DMS153 treated with DMSO at 0.1 percent for 48 hours (cell line): ENCODE measurements at regions not wholly inside any gene's neighbourhood (a gene's known extent, or its start where the extent isn't known, plus 50 kb on each side); places are given as distances from the start of the nearest gene placed in this dataset.

Experiments used
- DNase-seq: peaks from one replicate; lab custom pipeline; 2025; ENCODE audit not compliant: unreplicated experiment; lab: John Stamatoyannopoulos, UW

- no peak for DNase-seq
Measured at GRCh38 chr5:135236228-135236907, 162.7 kb downstream of the MACROH2A1 start.

- no peak for DNase-seq
Measured at GRCh38 chr5:135235551-135236227, 163.3 kb downstream of the MACROH2A1 start.

- no peak for DNase-seq
Measured at GRCh38 chr5:135234666-135235401, 164.2 kb downstream of the MACROH2A1 start.

- DNase-seq: no peak
Measured at GRCh38 chr5:135234242-135234641, 164.8 kb downstream of the MACROH2A1 start.

- no peak for DNase-seq
Measured at GRCh38 chr5:135233477-135233876, 165.6 kb downstream of the MACROH2A1 start.

GRCh38 chr5:135232958-135233357 is 166.1 kb downstream of the MACROH2A1 start:
- DNase-seq: no peak

- no peak for DNase-seq
Measured at GRCh38 chr5:135231289-135231688, 167.7 kb downstream of the MACROH2A1 start.

GRCh38 chr5:135230251-135230925 is 168.6 kb downstream of the MACROH2A1 start:
- DNase-seq: no peak

- DNase-seq: no peak
Measured at GRCh38 chr5:135229679-135230132, 169.3 kb downstream of the MACROH2A1 start.

GRCh38 chr5:135229122-135229521 is 169.9 kb downstream of the MACROH2A1 start:
- no peak for DNase-seq

- no peak for DNase-seq
Measured at GRCh38 chr5:135228222-135228621, 170.8 kb downstream of the MACROH2A1 start.

- DNase-seq: no peak
Measured at GRCh38 chr5:135227064-135228022, 171.7 kb downstream of the MACROH2A1 start.

GRCh38 chr5:135225856-135226560 is 173.0 kb downstream of the MACROH2A1 start:
- DNase-seq: no peak

- DNase-seq: no peak
Measured at GRCh38 chr5:135223891-135224625, 175.0 kb downstream of the MACROH2A1 start.

- DNase-seq: no peak
Measured at GRCh38 chr5:135223404-135223803, 175.6 kb downstream of the MACROH2A1 start.

GRCh38 chr5:135222771-135223170 is 176.3 kb downstream of the MACROH2A1 start:
- no peak for DNase-seq

GRCh38 chr5:135222171-135222681 is 176.8 kb downstream of the MACROH2A1 start:
- no peak for DNase-seq

GRCh38 chr5:135221696-135222095 is 177.3 kb downstream of the MACROH2A1 start:
- DNase-seq: no peak

- DNase-seq: no peak
Measured at GRCh38 chr5:135221187-135221473, 177.9 kb downstream of the MACROH2A1 start.
